HTR-8/SVneo (cell line): ENCODE measurements at regions not wholly inside any gene's neighbourhood (a gene's known extent, or its start where the extent isn't known, plus 50 kb on each side); places are given as distances from the start of the nearest gene placed in this dataset.
A peak's percentile ranks its signal among the peaks of the same experiment; 100 is the strongest.

Experiments
- DNase-seq: peaks from one replicate; pipeline ENCODE4 v3.0.0; 2011; ENCODE audit warnings: low spot score, mixed read lengths; ENCODE audit not compliant: insufficient read length
- FAIRE-seq: peaks from 2 replicates; lab custom pipeline; 2011; peaks lifted over from hg19 to GRCh38; lab: Jason Lieb, UNC

- no peak for DNase-seq
- no peak for FAIRE-seq
Measured at GRCh38 chr17:63124536-63124935, 158.5 kb downstream of the TANC2 start.

- DNase-seq, result no peak
- peak; percentile 23 for FAIRE-seq
Measured at GRCh38 chr17:63124958-63125357, 158.9 kb downstream of the TANC2 start.

GRCh38 chr17:63125987-63126386 lies 160.0 kb downstream of the TANC2 start:
- FAIRE-seq (no peak), DNase-seq (no peak)

GRCh38 chr17:63126607-63127006 lies 160.6 kb downstream of the TANC2 start:
- FAIRE-seq, result no peak
- no peak for DNase-seq

GRCh38 chr17:63132459-63132911 lies 166.4 kb downstream of the TANC2 start:
- no peak for DNase-seq
- FAIRE-seq, result no peak

- DNase-seq (no peak), FAIRE-seq (no peak)
Measured at GRCh38 chr17:63133491-63133890, 167.5 kb downstream of the TANC2 start.

- DNase-seq, result no peak
- FAIRE-seq, result no peak
Measured at GRCh38 chr17:63134867-63135266, 168.8 kb downstream of the TANC2 start.

GRCh38 chr17:63136369-63137012 lies 170.5 kb downstream of the TANC2 start:
- peak; percentile 36 for FAIRE-seq
- DNase-seq, result no peak

- no peak for FAIRE-seq
Measured at GRCh38 chr17:63137163-63137562, 171.1 kb downstream of the TANC2 start.

GRCh38 chr17:63138713-63139112 lies 172.7 kb downstream of the TANC2 start:
- FAIRE-seq (no peak), DNase-seq (no peak)

More at GRCh38 chr17:63137163-63137562, 171.1 kb downstream of the TANC2 start:
- DNase-seq, result no peak

GRCh38 chr17:63139356-63139755 lies 173.3 kb downstream of the TANC2 start:
- FAIRE-seq (peak; percentile 69), DNase-seq (no peak)

GRCh38 chr17:63140255-63140654 lies 174.2 kb downstream of the TANC2 start:
- FAIRE-seq (peak; percentile 31), DNase-seq (no peak)

- no peak for DNase-seq
- FAIRE-seq, result peak; percentile 4
Measured at GRCh38 chr17:63142836-63143235, 176.8 kb downstream of the TANC2 start.

GRCh38 chr17:63150490-63150889 lies 184.5 kb downstream of the TANC2 start:
- DNase-seq (no peak), FAIRE-seq (no peak)

GRCh38 chr17:63150994-63151464 lies 185.0 kb downstream of the TANC2 start:
- FAIRE-seq, result peak; percentile 81
- DNase-seq, result no peak

- FAIRE-seq (no peak), DNase-seq (no peak)
Measured at GRCh38 chr17:63151941-63152523, 186.0 kb downstream of the TANC2 start.

GRCh38 chr17:63153488-63153887 lies 187.5 kb downstream of the TANC2 start:
- no peak for FAIRE-seq
- DNase-seq, result no peak

- no peak for FAIRE-seq
- DNase-seq, result no peak
Measured at GRCh38 chr17:63154586-63155244, 188.7 kb downstream of the TANC2 start.

- FAIRE-seq, result peak; percentile 59
- DNase-seq, result no peak
Measured at GRCh38 chr17:63156986-63157385, 191.0 kb downstream of the TANC2 start.

GRCh38 chr17:63162406-63163157 lies 196.5 kb downstream of the TANC2 start:
- no peak for DNase-seq
- peak; percentile 72 for FAIRE-seq

GRCh38 chr17:63163158-63163520 lies 197.1 kb downstream of the TANC2 start:
- no peak for DNase-seq
- no peak for FAIRE-seq
